ENCODE measurements at regions not wholly inside any gene's neighbourhood (a gene's known extent, or its start where the extent isn't known, plus 50 kb on each side); places are given as distances from the start of the nearest gene placed in this dataset.
"Not testable (repeated sequence)": the region's sequence is repeated elsewhere in the genome, so short reads cannot be mapped to it uniquely, and the experiment has no call there.

GRCh38 chr1:101123904-101124303 is 98.3 kb upstream of the DPH5 start:
- not testable (repeated sequence) for DNase-seq (ENCODE audit: low spot score)

GRCh38 chr1:101122452-101123166 is 97.0 kb upstream of the DPH5 start:
- no peak for DNase-seq (ENCODE audit: low spot score)

- no peak for DNase-seq (ENCODE audit: low spot score)
Measured at GRCh38 chr1:101121975-101122374, 96.4 kb upstream of the DPH5 start.

GRCh38 chr1:101121504-101121903 is 95.9 kb upstream of the DPH5 start:
- no peak for DNase-seq (ENCODE audit: low spot score)

GRCh38 chr1:101120868-101121267 is 95.3 kb upstream of the DPH5 start:
- no peak for DNase-seq (ENCODE audit: low spot score)

GRCh38 chr1:101119289-101119688 is 93.7 kb upstream of the DPH5 start:
- no peak for DNase-seq (ENCODE audit: low spot score)

GRCh38 chr1:101116006-101116405 is 90.4 kb upstream of the DPH5 start:
- no peak for DNase-seq (ENCODE audit: low spot score)

- no peak for DNase-seq (ENCODE audit: low spot score)
Measured at GRCh38 chr1:101115112-101115511, 89.5 kb upstream of the DPH5 start.

- DNase-seq (ENCODE audit: low spot score): not testable (repeated sequence)
Measured at GRCh38 chr1:101114128-101114527, 88.5 kb upstream of the DPH5 start.

GRCh38 chr1:101112051-101112780 is 86.6 kb upstream of the DPH5 start:
- DNase-seq (ENCODE audit: low spot score): peak; percentile 12

GRCh38 chr1:101111461-101111860 is 85.9 kb upstream of the DPH5 start:
- DNase-seq (ENCODE audit: low spot score): no peak

GRCh38 chr1:101109791-101110190 is 84.2 kb upstream of the DPH5 start:
- DNase-seq (ENCODE audit: low spot score): no peak

GRCh38 chr1:101108111-101108500 is 82.5 kb upstream of the DPH5 start:
- DNase-seq (ENCODE audit: low spot score): no peak

GRCh38 chr1:101107496-101108110 is 82.0 kb upstream of the DPH5 start:
- no peak for DNase-seq (ENCODE audit: low spot score)

GRCh38 chr1:101105877-101106276 is 80.3 kb upstream of the DPH5 start:
- peak; percentile 38 for DNase-seq (ENCODE audit: low spot score)

GRCh38 chr1:101102426-101103156 is 77.0 kb upstream of the DPH5 start:
- no peak for DNase-seq (ENCODE audit: low spot score)

GRCh38 chr1:101101360-101101759 is 75.8 kb upstream of the DPH5 start:
- DNase-seq (ENCODE audit: low spot score): no peak

- no peak for DNase-seq (ENCODE audit: low spot score)
Measured at GRCh38 chr1:101100674-101101073, 75.1 kb upstream of the DPH5 start.

- DNase-seq (ENCODE audit: low spot score): no peak
Measured at GRCh38 chr1:101098907-101099306, 73.3 kb upstream of the DPH5 start.

- no peak for DNase-seq (ENCODE audit: low spot score)
Measured at GRCh38 chr1:101098327-101098726, 72.7 kb upstream of the DPH5 start.

GRCh38 chr1:101089613-101090338 is 64.2 kb upstream of the DPH5 start:
- DNase-seq (ENCODE audit: low spot score): no peak

- DNase-seq (ENCODE audit: low spot score): no peak
Measured at GRCh38 chr1:101088431-101088830, 62.8 kb upstream of the DPH5 start.

All from cerebellar cortex (tissue), 1 donor.